Right lobe of liver (tissue), 6 donors: ENCODE measurements at regions not wholly inside any gene's neighbourhood (a gene's known extent, or its start where the extent isn't known, plus 50 kb on each side); places are given as distances from the start of the nearest gene placed in this dataset.

ENCODE experiments used
- ATAC-seq, 4 donors: fragments of 200-7000 bp; cut with Tn5 transposase; one replicate each; pipeline ENCODE4 v1.9.1; 2020; ENCODE audit warnings: mild to moderate bottlenecking in 4 of 4, moderate library complexity in 4 of 4
- DNase-seq, 3 donors: peaks; one replicate each; pipeline ENCODE4 v3.0.0-alpha.2; 2020
- H3K27ac ChIP-seq, 3 donors: fragments of 200-600 bp; one replicate each; pipeline ENCODE4 v1.8.0; 2022
- H3K27me3 ChIP-seq, 2 donors: fragments of 200-600 bp; one replicate each; pipeline ENCODE4 v1.8.0; 2022
- H3K36me3 ChIP-seq, 4 donors: fragments of 200-600 bp; sonication (generic) in 1 of 4; one replicate each; pipeline versions ENCODE4 v1.5.1 to v1.8.0; 2017 to 2022; ENCODE audit warnings: control low read depth in 1 of 4
- H3K4me1 ChIP-seq, 4 donors: fragments of 200-600 bp; sonication (generic) in 1 of 4; one replicate each; pipeline versions ENCODE4 v1.5.1 to v1.8.0; 2017 to 2022; ENCODE audit warnings: control low read depth in 1 of 4
- H3K4me3 ChIP-seq, 3 donors: fragments of 200-600 bp; one replicate each; pipeline ENCODE4 v1.8.0; 2022
- H3K9me3 ChIP-seq, 4 donors: fragments of 200-600 bp; sonication (generic) in 1 of 4; one replicate each; pipeline versions ENCODE4 v1.5.1 to v1.8.0; 2017 to 2022; ENCODE audit warnings: control low read depth in 1 of 4
- POLR2A ChIP-seq: fragments of 450-650 bp; IDR thresholded peaks from one replicate; pipeline ENCODE4 v1.6.1; 2017; ENCODE audit warnings: antibody characterized with exemption, mild to moderate bottlenecking
- WGBS: methylation state at CpG from one replicate; pipeline ENCODE4 v1.1.6; 2018; ENCODE audit warnings: low coverage, low lambda C conversion rate; ENCODE audit not compliant: insufficient coverage; ENCODE audit errors: missing lambda C conversion rate; 5-methylcytosine and 5-hydroxymethylcytosine counted together
- intact Hi-C, 2 donors: fragments of 100-400 bp; cut with DNase I; formaldehyde crosslinking; loops; one replicate each; pipeline versions ENCODE4 v1.11.2 to v1.14.1; 2022
- TF ChIP-seq, protein P1 (sequence below), 4 donors: fragments of 200-600 bp in 3 of 4; fragments of 450-650 bp in 1 of 4; IDR thresholded peaks; one replicate each; pipeline versions ENCODE4 v1.5.1 to v1.8.0; 2016 to 2022; ENCODE audit warnings: antibody characterized with exemption in 4 of 4, mild to moderate bottlenecking in 2 of 4
- donor health status: DM: no; HTN: yes; CAD: no.
- donor health status: DM: no; HTN: no; CAD: no.
- donor health status: DM: no; HTN: no; CAD: no.
- donor health status: DM: no; HTN: yes; CAD: no.
- donor health status: DM: no; HTN: yes; CAD: no.

DNA sequence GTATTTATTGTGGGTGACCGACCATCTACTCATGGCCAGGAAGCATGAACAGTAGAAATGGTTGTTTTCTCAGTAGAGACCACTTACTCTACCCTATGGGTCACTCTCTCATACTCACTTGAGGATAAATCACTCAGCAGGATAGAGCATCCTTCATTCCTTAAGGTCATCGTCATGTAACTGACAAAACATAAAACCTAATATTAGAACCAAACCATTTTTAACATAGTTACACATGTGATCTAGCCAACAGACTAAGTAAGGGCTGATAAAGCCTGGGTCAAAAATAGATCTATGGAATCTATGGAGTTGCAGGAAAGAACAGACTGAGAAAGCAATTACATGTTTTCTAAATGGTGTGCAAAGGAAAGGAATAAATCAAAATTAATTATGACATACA is 769.1 kb downstream of the NTRK3 start:
- H3K36me3 ChIP-seq: no peaks in the 10 kb centered on the region
- ATAC-seq (no peak), DNase-seq (no peak)
- no peak overlapping the region for H3K27ac ChIP-seq
- H3K9me3 ChIP-seq: no peaks in the 10 kb centered on the region
- intact Hi-C loops: no loop called here
- no peak overlapping the region for H3K4me3 ChIP-seq
- TF ChIP-seq POLR2A: no peak
- TF ChIP-seq, protein P1, sequence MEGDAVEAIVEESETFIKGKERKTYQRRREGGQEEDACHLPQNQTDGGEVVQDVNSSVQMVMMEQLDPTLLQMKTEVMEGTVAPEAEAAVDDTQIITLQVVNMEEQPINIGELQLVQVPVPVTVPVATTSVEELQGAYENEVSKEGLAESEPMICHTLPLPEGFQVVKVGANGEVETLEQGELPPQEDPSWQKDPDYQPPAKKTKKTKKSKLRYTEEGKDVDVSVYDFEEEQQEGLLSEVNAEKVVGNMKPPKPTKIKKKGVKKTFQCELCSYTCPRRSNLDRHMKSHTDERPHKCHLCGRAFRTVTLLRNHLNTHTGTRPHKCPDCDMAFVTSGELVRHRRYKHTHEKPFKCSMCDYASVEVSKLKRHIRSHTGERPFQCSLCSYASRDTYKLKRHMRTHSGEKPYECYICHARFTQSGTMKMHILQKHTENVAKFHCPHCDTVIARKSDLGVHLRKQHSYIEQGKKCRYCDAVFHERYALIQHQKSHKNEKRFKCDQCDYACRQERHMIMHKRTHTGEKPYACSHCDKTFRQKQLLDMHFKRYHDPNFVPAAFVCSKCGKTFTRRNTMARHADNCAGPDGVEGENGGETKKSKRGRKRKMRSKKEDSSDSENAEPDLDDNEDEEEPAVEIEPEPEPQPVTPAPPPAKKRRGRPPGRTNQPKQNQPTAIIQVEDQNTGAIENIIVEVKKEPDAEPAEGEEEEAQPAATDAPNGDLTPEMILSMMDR (IDR thresholded peaks at IDR 0.05): no peak
- no peaks in the 10 kb centered on the region for H3K27me3 ChIP-seq
- H3K4me1 ChIP-seq: no peaks in the 10 kb centered on the region
- 36% methylated on average over 2 of the region's 2 CpGs for WGBS

DNA sequence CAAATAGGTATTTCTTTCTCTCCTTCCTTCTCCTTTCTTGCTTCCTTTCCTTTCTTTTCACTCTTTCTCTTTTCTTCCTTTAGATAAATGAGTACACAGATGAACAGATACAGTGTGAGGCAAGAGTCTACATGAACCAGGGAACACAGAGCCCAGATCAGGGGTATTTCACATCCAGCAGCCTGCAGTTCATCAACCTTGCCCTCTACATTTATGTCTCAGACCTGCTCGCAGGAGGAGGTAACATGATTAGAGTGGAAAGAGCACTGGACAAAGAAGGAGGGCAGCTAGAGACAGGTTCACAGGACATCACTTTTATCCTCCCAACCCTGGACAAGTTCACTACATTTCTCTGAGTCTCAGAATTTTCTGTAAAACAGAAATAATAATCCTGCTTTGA is 773.1 kb downstream of the NTRK3 start:
- Histone ChIP-seq H3K9me3 (no peaks in the 10 kb centered on the region), H3K27ac (no peak overlapping the region), H3K4me1 (no peaks in the 10 kb centered on the region), H3K4me3 (no peak overlapping the region), H3K27me3 (no peaks in the 10 kb centered on the region), H3K36me3 (no peaks in the 10 kb centered on the region)
- DNase-seq (no peak), ATAC-seq (no peak)
- intact Hi-C loops: no loop called here
- WGBS: 42% methylated on average over 1 of the region's 1 CpG
- TF ChIP-seq POLR2A: no peak
- TF ChIP-seq, protein P1 (IDR thresholded peaks at IDR 0.05): no peak

DNA sequence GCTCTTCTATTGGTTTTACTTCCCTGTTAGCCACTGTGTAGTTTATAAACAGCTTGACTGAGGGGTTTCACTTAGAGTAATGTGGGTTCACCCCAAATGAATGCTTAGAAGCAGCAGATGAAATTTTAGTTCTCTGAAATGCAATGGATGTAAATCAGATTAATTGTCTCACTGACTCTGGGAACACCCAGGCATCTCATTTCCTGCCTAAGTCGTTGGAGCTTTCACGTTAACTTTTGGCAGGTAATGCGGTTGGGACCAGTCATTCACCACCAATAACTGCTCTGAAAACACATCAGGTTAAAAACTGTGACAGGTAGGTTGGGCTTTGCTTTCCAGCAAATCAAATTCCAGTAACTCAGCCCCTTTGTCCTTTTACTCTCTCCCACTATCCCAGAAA is 775.4 kb downstream of the NTRK3 start:
- intact Hi-C loops: no loop called here
- ATAC-seq (no peak), DNase-seq (no peak)
- no peaks in the 10 kb centered on the region for H3K9me3 ChIP-seq
- WGBS: 73% methylated on average over 3 of the region's 3 CpGs
- H3K27me3 ChIP-seq: no peaks in the 10 kb centered on the region
- TF ChIP-seq, protein P1 (IDR thresholded peaks at IDR 0.05): no peak
- TF ChIP-seq POLR2A: no peak
- H3K4me1 ChIP-seq: no peaks in the 10 kb centered on the region
- H3K36me3 ChIP-seq: no peaks in the 10 kb centered on the region
- H3K27ac ChIP-seq: no peak overlapping the region
- H3K4me3 ChIP-seq: no peak overlapping the region

DNA sequence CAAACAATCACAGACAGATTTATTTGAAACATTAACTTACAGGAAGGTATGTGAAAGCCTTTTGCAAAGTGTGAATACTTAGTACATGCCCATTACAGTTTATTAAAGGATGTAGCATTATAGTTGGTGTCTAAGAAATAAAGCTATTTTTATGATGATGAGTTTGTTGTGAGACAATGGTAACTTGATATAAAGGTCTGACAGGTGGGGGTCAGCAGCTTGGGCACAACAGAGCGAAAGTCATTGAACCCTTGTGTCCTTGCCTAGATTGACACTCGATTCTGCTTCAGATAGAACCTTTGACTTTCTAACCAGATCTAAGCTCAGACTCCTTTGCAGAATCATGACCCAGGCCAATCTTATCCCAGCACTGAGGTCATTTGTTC is 777.9 kb downstream of the NTRK3 start:
- no peaks in the 10 kb centered on the region for H3K36me3 ChIP-seq
- ATAC-seq (no peak), DNase-seq (no peak)
- no peaks in the 10 kb centered on the region for H3K4me1 ChIP-seq
- intact Hi-C loops: no loop called here
- no peak overlapping the region for H3K4me3 ChIP-seq
- no peak overlapping the region for H3K27ac ChIP-seq
- H3K27me3 ChIP-seq: no peaks in the 10 kb centered on the region
- TF ChIP-seq POLR2A: no peak
- TF ChIP-seq, protein P1 (IDR thresholded peaks at IDR 0.05): no peak
- H3K9me3 ChIP-seq: no peaks in the 10 kb centered on the region
- no CpG with 5 or more reads among the region's 2 CpGs for whole genome bisulfite sequencing
